Right atrium auricular region (tissue), 2 donors: ENCODE measurements at regions not wholly inside any gene's neighbourhood (a gene's known extent, or its start where the extent isn't known, plus 50 kb on each side); places are given as distances from the start of the nearest gene placed in this dataset.
"Not testable (repeated sequence)": the region's sequence is repeated elsewhere in the genome, so short reads cannot be mapped to it uniquely, and the experiment has no call there.

Experiments used
- DNase-seq: peaks from one replicate; pipeline ENCODE4 v3.0.0-alpha.2; 2019; ENCODE audit warnings: low spot score
- H3K27ac ChIP-seq, 2 donors: fragments of 200-600 bp; sonication (generic); 1 replicate in 1 of 2; 2 replicates in 1 of 2; pipeline ENCODE4 v1.5.1; 2016 to 2019
- H3K27me3 ChIP-seq, 2 donors: fragments of 200-600 bp; sonication (generic); one replicate each; pipeline versions ENCODE4 v1.5.1 to v1.6.0; 2017 to 2019
- H3K36me3 ChIP-seq: fragments of 200-600 bp; sonication (generic); one replicate; pipeline ENCODE4 v1.5.1; 2016
- H3K4me1 ChIP-seq, 2 donors: fragments of 200-600 bp; sonication (generic); one replicate each; pipeline versions ENCODE4 v1.5.1 to v1.6.0; 2017 to 2019
- H3K4me3 ChIP-seq, 2 donors: fragments of 200-600 bp; sonication (generic); 1 replicate in 1 of 2; 2 replicates in 1 of 2; pipeline ENCODE4 v1.5.1; 2017 to 2019; ENCODE audit warnings: mild to moderate bottlenecking in 1 of 2, moderate library complexity in 1 of 2
- H3K9me3 ChIP-seq, 2 donors: fragments of 200-600 bp; sonication (generic); one replicate each; pipeline ENCODE4 v1.5.1; 2019
- TF ChIP-seq, protein P1 (sequence below), 2 donors: fragments of 200-600 bp; sonication (generic); IDR thresholded peaks; one replicate each; pipeline ENCODE4 v1.5.1; 2019; ENCODE audit warnings: antibody characterized with exemption in 2 of 2

DNA sequence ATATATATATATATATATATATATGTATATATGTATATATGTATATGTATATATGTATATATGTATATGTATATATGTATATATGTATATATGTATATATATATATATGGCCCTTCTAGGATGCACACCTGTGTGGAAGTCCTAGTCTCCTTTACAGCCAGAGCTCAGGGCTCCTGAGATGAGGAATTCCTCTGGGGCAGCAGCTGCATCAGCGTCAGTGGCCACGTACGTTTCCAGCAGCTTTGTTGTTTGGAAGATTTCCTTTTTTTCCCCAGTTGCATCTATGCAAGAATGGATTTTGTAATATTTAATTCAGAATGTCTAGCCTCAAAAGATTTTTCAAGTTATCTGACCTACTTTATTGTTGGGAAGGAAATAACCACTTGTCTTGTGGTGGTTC is 68.6 kb downstream of the TNFAIP2 start:
- TF ChIP-seq, protein P1, sequence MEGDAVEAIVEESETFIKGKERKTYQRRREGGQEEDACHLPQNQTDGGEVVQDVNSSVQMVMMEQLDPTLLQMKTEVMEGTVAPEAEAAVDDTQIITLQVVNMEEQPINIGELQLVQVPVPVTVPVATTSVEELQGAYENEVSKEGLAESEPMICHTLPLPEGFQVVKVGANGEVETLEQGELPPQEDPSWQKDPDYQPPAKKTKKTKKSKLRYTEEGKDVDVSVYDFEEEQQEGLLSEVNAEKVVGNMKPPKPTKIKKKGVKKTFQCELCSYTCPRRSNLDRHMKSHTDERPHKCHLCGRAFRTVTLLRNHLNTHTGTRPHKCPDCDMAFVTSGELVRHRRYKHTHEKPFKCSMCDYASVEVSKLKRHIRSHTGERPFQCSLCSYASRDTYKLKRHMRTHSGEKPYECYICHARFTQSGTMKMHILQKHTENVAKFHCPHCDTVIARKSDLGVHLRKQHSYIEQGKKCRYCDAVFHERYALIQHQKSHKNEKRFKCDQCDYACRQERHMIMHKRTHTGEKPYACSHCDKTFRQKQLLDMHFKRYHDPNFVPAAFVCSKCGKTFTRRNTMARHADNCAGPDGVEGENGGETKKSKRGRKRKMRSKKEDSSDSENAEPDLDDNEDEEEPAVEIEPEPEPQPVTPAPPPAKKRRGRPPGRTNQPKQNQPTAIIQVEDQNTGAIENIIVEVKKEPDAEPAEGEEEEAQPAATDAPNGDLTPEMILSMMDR (IDR thresholded peaks at IDR 0.05), result no peak
- DNase-seq, result no peak
- Histone ChIP-seq H3K4me1 (peaks cover 0 to 13% of the 10 kb centered on the region in 2 donors), H3K36me3 (no peaks in the 10 kb centered on the region), H3K9me3 (no peaks in the 10 kb centered on the region), H3K27me3 (peaks cover 0 to 7% of the 10 kb centered on the region in 2 donors), H3K4me3 (no peak overlapping the region), H3K27ac (peak overlapping the region in 1 of 2 donors; percentile 10)

DNA sequence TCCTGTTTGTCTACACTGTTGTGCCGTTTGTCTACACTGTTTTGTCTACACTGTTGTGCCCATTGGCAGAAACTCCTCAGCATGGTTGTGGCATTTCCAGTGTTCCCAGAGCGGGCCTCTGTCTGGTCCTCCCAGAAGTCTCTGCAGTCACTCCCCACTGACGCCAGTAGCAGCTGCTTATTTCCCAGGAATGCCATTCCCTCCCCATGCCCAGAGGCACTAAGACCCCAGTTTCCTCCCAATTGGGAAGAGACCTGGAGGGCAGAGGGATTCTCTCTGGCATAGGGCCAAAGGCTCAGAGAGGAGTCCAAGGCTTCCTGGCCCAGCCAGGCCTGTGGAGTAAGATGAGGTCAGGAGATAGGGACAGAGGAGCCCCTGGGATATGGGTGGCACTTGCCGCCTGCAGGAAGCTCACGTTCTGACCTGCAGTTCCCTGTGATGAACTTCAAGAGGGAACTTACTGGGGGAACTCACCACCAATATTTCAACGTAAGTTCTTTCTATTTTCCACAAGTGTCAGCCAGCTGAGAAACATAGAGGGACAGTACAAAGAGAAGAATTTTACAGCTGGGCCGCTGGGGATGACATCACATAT is 69.1 kb downstream of the TNFAIP2 start:
- Histone ChIP-seq H3K9me3 (no peaks in the 10 kb centered on the region), H3K27ac (peak overlapping the region in 1 of 2 donors; percentile 10), H3K27me3 (peaks cover 0 to 7% of the 10 kb centered on the region in 2 donors), H3K4me1 (peaks cover 0 to 13% of the 10 kb centered on the region in 2 donors), H3K36me3 (no peaks in the 10 kb centered on the region), H3K4me3 (no peak overlapping the region)
- no peak for DNase-seq
- TF ChIP-seq, protein P1 (IDR thresholded peaks at IDR 0.05), result no peak

DNA sequence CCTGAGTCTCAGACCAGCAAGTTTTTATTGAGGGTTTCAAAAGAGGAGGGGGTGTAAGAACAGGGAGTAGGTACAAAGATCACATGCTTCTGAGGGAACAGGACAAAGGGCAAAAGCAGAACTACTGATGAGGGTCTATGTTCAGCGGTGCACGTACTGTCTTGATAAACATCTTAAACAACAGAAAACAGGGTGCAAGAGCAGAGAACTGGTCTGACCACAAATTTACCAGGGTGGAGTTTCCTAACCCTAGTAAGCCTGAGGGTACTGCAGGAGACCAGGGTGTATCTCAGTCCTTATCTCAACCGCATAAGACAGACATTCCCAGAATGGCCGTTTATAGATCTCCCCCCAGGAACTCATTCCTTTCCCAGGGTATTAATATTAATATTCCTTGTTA is 69.6 kb downstream of the TNFAIP2 start:
- peaks cover 0 to 13% of the 10 kb centered on the region in 2 donors for H3K4me1 ChIP-seq
- not testable (repeated sequence) for H3K27me3 ChIP-seq, H3K27ac ChIP-seq, DNase-seq, H3K4me3 ChIP-seq, H3K36me3 ChIP-seq, H3K9me3 ChIP-seq

DNA sequence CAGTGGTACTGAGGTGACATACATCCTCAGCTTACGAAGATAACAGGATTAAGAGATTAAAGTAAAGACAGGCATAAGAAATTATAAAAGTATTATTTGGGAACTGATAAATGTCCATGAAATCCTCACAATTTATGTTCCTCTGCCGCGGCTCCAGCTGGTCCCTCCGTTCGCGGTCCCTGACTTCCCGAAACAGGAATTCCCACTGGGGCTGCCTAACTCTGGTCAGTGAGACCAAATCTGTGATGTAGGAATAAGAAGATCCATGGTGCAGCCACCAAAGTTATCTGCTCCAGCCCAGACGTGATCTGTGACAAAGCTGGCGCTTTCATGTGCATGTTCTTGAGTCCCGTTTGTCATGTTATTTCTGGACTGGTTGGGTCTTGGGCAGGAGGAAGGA is 70.2 kb downstream of the TNFAIP2 start:
- H3K27me3 ChIP-seq, DNase-seq, H3K27ac ChIP-seq, H3K9me3 ChIP-seq, H3K36me3 ChIP-seq, H3K4me3 ChIP-seq: not testable (repeated sequence)
- H3K4me1 ChIP-seq, result peaks cover 0 to 12% of the 10 kb centered on the region in 2 donors

DNA sequence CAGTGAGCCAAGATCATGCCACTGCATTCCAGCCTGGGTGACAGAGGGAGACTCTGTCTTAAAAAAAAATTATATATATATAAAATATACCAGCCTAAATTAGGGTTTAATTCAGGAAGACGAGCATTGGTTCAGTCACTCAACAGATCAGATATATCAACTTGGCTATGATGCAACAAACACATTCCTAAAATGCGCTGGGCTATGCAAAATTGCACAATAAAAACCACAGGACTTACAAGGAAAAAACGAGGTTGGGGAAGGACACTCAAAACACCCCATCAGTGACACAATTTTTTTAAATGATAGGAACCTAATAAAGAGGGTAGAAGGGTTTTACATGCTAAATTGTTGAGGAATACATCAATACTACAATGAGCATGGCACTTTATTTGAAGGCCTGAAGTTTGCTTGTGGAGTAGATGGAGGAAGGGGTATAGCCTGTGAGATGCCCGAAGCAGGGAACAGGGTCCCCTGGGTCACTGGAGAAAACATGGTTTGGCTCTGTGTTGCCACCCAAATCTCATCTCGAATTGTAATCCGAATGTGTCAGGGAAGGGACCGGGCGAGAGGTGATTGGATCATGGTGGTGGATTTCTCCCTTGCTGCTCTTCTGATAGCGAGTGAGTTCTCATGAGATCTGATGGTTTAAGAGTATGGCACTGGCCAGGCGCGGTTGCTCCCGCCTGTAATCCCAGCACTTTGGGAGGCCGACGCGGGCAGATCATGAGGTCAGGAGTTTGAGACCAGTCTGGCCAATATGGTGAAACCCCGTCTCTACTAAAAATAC is 71.2 kb downstream of the TNFAIP2 start:
- TF ChIP-seq, protein P1 (IDR thresholded peaks at IDR 0.05), result no peak
- Histone ChIP-seq H3K9me3 (no peaks in the 10 kb centered on the region), H3K4me3 (no peak overlapping the region), H3K27me3 (no peaks in the 10 kb centered on the region), H3K27ac (no peak overlapping the region), H3K36me3 (no peaks in the 10 kb centered on the region), H3K4me1 (peaks cover 0 to 3% of the 10 kb centered on the region in 2 donors)
- DNase-seq, result no peak

DNA sequence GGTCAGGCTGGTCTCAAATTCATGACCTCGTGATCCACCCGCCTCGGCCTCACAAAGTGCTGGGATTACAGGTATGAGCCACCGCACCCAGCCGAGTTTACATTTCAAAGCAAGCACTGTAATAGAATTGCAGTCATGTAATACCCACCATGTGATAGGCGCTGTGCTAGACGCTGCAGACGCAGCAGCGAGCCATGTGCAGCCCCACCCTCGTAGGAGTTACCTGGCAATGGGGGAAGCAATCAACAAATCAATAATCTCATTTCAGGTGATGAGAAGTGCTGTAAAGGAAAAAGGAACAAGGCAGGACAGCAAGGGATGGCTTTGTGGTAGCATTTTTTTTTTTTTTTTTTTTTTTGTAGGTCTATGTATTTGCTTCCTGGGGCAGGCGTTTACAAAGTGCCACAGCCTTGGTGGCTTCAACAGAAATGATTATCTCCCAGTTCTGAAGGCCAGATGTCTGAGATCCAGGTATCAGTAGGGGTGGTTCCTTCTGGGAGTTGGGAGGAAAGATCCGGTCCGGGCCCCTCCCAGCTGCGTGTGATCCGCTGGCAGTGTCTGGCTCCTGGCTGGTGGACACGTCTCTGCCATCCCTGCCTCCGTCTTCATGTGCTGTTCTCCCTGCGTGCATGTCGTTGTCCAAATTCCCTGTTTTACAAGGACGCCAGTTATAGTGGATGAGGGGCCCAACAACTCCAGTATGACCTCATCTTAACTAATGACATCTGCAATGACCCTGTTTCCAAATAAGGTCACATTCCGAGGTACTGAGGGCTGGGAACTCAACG is 72.8 kb downstream of the TNFAIP2 start:
- no peaks in the 10 kb centered on the region for H3K4me1 ChIP-seq
- H3K36me3 ChIP-seq, result no peaks in the 10 kb centered on the region
- H3K9me3 ChIP-seq, result peaks cover 0 to under 1% of the 10 kb centered on the region in 2 donors
- no peaks in the 10 kb centered on the region for H3K27me3 ChIP-seq
- DNase-seq, result no peak
- no peak overlapping the region for H3K4me3 ChIP-seq
- TF ChIP-seq, protein P1 (IDR thresholded peaks at IDR 0.05), result no peak
- H3K27ac ChIP-seq, result no peak overlapping the region
